GM18951 (cell line): ENCODE measurements at regions not wholly inside any gene's neighbourhood (a gene's known extent, or its start where the extent isn't known, plus 50 kb on each side); places are given as distances from the start of the nearest gene placed in this dataset.

ENCODE experiments used
- POLR2A ChIP-seq: IDR thresholded peaks from 4 replicates; pipeline ENCODE4 v1.6.1; 2011; ENCODE audit warnings: mild to moderate bottlenecking; ENCODE audit not compliant: insufficient read length, insufficient read depth; ENCODE audit errors: extremely low read depth
- in situ Hi-C: fragments of 300-500 bp; cut with MboI; formaldehyde crosslinking; loops from one replicate; pipeline ENCODE4 v1.12.0; 2022; ENCODE audit warnings: low sequenced_read_pairs, mixed read lengths, inconsistent platforms; ENCODE audit not compliant: unreplicated experiment

GRCh38 chr3:82265747-82266146, 504.3 kb upstream of the GBE1 start:
- no peak for TF ChIP-seq POLR2A
- in situ Hi-C loops: no loop called here

GRCh38 chr3:82262193-82262592, 500.7 kb upstream of the GBE1 start:
- no peak for TF ChIP-seq POLR2A
- in situ Hi-C loops: no loop called here

GRCh38 chr3:82261637-82262036, 500.2 kb upstream of the GBE1 start:
- in situ Hi-C loops: no loop called here

GRCh38 chr3:82261013-82261412, 499.6 kb upstream of the GBE1 start:
- no peak for TF ChIP-seq POLR2A
- in situ Hi-C loops: no loop called here

More at GRCh38 chr3:82261637-82262036, 500.2 kb upstream of the GBE1 start:
- TF ChIP-seq POLR2A: no peak

- TF ChIP-seq POLR2A: no peak
- in situ Hi-C loops: no loop called here
These were observed 498.5 kb upstream of the GBE1 start for GRCh38 chr3:82259994-82260393.

- no peak for TF ChIP-seq POLR2A
- in situ Hi-C loops: no loop called here
These were observed 478.9 kb upstream of the GBE1 start for GRCh38 chr3:82240322-82240721.

GRCh38 chr3:82236257-82236656, 474.8 kb upstream of the GBE1 start:
- no peak for TF ChIP-seq POLR2A
- in situ Hi-C loops: no loop called here

- TF ChIP-seq POLR2A: no peak
- in situ Hi-C loops: no loop called here
These were observed 468.0 kb upstream of the GBE1 start for GRCh38 chr3:82229397-82229796.

GRCh38 chr3:82224661-82225060, 463.2 kb upstream of the GBE1 start:
- no peak for TF ChIP-seq POLR2A
- in situ Hi-C loops: no loop called here

- no peak for TF ChIP-seq POLR2A
- in situ Hi-C loops: no loop called here
These were observed 461.0 kb upstream of the GBE1 start for GRCh38 chr3:82222401-82222800.

- in situ Hi-C loops: no loop called here
- TF ChIP-seq POLR2A: no peak
These were observed 456.1 kb upstream of the GBE1 start for GRCh38 chr3:82217571-82217970.

- no peak for TF ChIP-seq POLR2A
These were observed 446.7 kb upstream of the GBE1 start for GRCh38 chr3:82208002-82208710.

GRCh38 chr3:82202269-82202668, 440.8 kb upstream of the GBE1 start:
- TF ChIP-seq POLR2A: no peak
- in situ Hi-C loops: no loop called here

More at GRCh38 chr3:82208002-82208710, 446.7 kb upstream of the GBE1 start:
- in situ Hi-C loops: no loop called here

- in situ Hi-C loops: no loop called here
These were observed 439.9 kb upstream of the GBE1 start for GRCh38 chr3:82201316-82201715.

GRCh38 chr3:82198009-82198408, 436.6 kb upstream of the GBE1 start:
- in situ Hi-C loops: no loop called here
- TF ChIP-seq POLR2A: no peak

More at GRCh38 chr3:82201316-82201715, 439.9 kb upstream of the GBE1 start:
- no peak for TF ChIP-seq POLR2A

GRCh38 chr3:82196645-82197044, 435.2 kb upstream of the GBE1 start:
- in situ Hi-C loops: no loop called here

More at GRCh38 chr3:82196645-82197044, 435.2 kb upstream of the GBE1 start:
- no peak for TF ChIP-seq POLR2A
